Hepatocyte (in vitro differentiated cells): ENCODE measurements at regions not wholly inside any gene's neighbourhood (a gene's known extent, or its start where the extent isn't known, plus 50 kb on each side); places are given as distances from the start of the nearest gene placed in this dataset.

Source experiments
- CTCF ChIP-seq: fragments of 200-600 bp; sonication (generic); IDR thresholded peaks from 2 replicates; pipeline ENCODE4 v1.5.1; 2016; ENCODE audit warnings: antibody characterized with exemption, mild to moderate bottlenecking; ENCODE audit not compliant: poor library complexity
- EZH2phosphoT487 ChIP-seq: fragments of 200-600 bp; sonication (generic); IDR thresholded peaks from one replicate; pipeline ENCODE4 v1.6.1; 2018; ENCODE audit warnings: antibody characterized with exemption, mild to moderate bottlenecking, low read depth, moderate library complexity; ENCODE audit not compliant: unreplicated experiment, severe bottlenecking

- TF ChIP-seq CTCF (no peak), EZH2phosphoT487 (no peak)
Observed at GRCh38 chr1:55612988-55613387, 397.8 kb upstream of the USP24 start.
